CD4-positive, alpha-beta T cell (primary cell): ENCODE measurements at regions not wholly inside any gene's neighbourhood (a gene's known extent, or its start where the extent isn't known, plus 50 kb on each side); places are given as distances from the start of the nearest gene placed in this dataset.

Experiments used
- ATAC-seq: fragments of 200-7000 bp; cut with Tn5 transposase; one replicate; pipeline ENCODE4 v1.10.0; 2022; ENCODE audit warnings: mild to moderate bottlenecking; ENCODE audit not compliant: poor library complexity
- CTCF ChIA-PET: fragments of 350-600 bp; sonication (Branson Sonifier 250); formaldehyde crosslinking; loops from one replicate; lab custom pipeline; 2021; ENCODE audit warnings: antibody characterized with exemption, inconsistent platforms; lab: Charles Lee
- POLR2A ChIA-PET: fragments of 350-600 bp; sonication (Branson Sonifier 250); formaldehyde crosslinking; loops from one replicate; lab custom pipeline; 2021; ENCODE audit warnings: antibody characterized with exemption, inconsistent platforms; lab: Charles Lee
- DNase-seq, 14 experiments: peaks; one replicate each; pipeline ENCODE4 v3.0.0-alpha.2; 2013 to 2020; ENCODE audit warnings: mixed read lengths in 2 of 14
- H3K27ac ChIP-seq, 2 donors: one replicate each; pipeline versions ENCODE4 v1.5.1 to v1.7.0; 2013; ENCODE audit warnings: low read length in 2 of 2, low read depth in 1 of 2, mild to moderate bottlenecking in 1 of 2
- H3K27me3 ChIP-seq, 2 experiments: 1 replicate in 1 of 2; 2 replicates in 1 of 2; pipeline versions ENCODE4 v1.6.1 to v1.7.0; 2013; ENCODE audit warnings: low read length in 2 of 2, control low read depth in 1 of 2, mild to moderate bottlenecking in 1 of 2, moderate library complexity in 1 of 2; ENCODE audit not compliant: insufficient read depth in 2 of 2, control insufficient read depth in 1 of 2
- H3K36me3 ChIP-seq: one replicate; pipeline ENCODE4 v1.6.1; 2013; ENCODE audit warnings: low read length, control low read depth; ENCODE audit not compliant: insufficient read depth
- H3K4me1 ChIP-seq: one replicate; pipeline ENCODE4 v1.6.1; 2013; ENCODE audit warnings: low read length, control low read depth; ENCODE audit not compliant: insufficient read depth
- H3K4me3 ChIP-seq: one replicate; pipeline ENCODE4 v1.5.1; 2013; ENCODE audit warnings: mild to moderate bottlenecking, low read length, moderate library complexity
- H3K9me3 ChIP-seq, 2 experiments: 1 replicate in 1 of 2; 2 replicates in 1 of 2; pipeline versions ENCODE4 v1.6.1 to v1.7.0; 2013; ENCODE audit warnings: low read length in 2 of 2, mild to moderate bottlenecking in 2 of 2, control low read depth in 1 of 2, moderate library complexity in 1 of 2; ENCODE audit not compliant: control insufficient read depth in 1 of 2, insufficient read depth in 1 of 2
- H3K27ac Mint-ChIP-seq: one replicate; pipeline ENCODE4 v1.8.0; 2020; ENCODE audit warnings: mixed read lengths
- H3K27me3 Mint-ChIP-seq: one replicate; pipeline ENCODE4 v1.8.0; 2021; ENCODE audit warnings: mixed read lengths
- H3K36me3 Mint-ChIP-seq: one replicate; pipeline ENCODE4 v1.8.0; 2021; ENCODE audit warnings: low read depth, mixed read lengths
- H3K4me1 Mint-ChIP-seq: one replicate; pipeline ENCODE4 v1.8.0; 2021; ENCODE audit warnings: low read depth, mixed read lengths
- H3K4me3 Mint-ChIP-seq: one replicate; pipeline ENCODE4 v1.8.0; 2020; ENCODE audit warnings: mild to moderate bottlenecking, mixed read lengths
- H3K9me3 Mint-ChIP-seq: one replicate; pipeline ENCODE4 v1.8.0; 2020; ENCODE audit warnings: mixed read lengths
- CTCF ChIP-seq: fragments of 200-600 bp; IDR thresholded peaks from one replicate; pipeline ENCODE4 v1.8.0; 2022; ENCODE audit warnings: antibody characterized with exemption, mild to moderate bottlenecking
- intact Hi-C, 2 experiments: fragments of 100-400 bp; cut with DNase I in 1 of 2; cut with micrococcal nuclease in 1 of 2; formaldehyde crosslinking; loops; one replicate each; pipeline versions ENCODE4 v1.15.1 to v1.9.0; 2023 to 2025; cut with DNase I, micrococcal nuclease

- DNase-seq: no peak
- H3K36me3 Mint-ChIP-seq: no peaks in the 10 kb centered on the region
- TF ChIP-seq CTCF: no peak
- Histone ChIP-seq H3K4me1 (no peaks in the 10 kb centered on the region), H3K27me3 (no peaks in the 10 kb centered on the region), H3K9me3 (no peaks in the 10 kb centered on the region), H3K27ac (no peak overlapping the region), H3K4me3 (no peak overlapping the region), H3K36me3 (no peaks in the 10 kb centered on the region)
- no peak overlapping the region for H3K27ac Mint-ChIP-seq
- H3K27me3 Mint-ChIP-seq: no peaks in the 10 kb centered on the region
- ChIA-PET CTCF (no interaction called here), POLR2A (no interaction called here)
- intact Hi-C loops: no loop called here
- no peak for ATAC-seq
- H3K4me1 Mint-ChIP-seq: no peaks in the 10 kb centered on the region
- H3K4me3 Mint-ChIP-seq: no peak overlapping the region
- no peaks in the 10 kb centered on the region for H3K9me3 Mint-ChIP-seq
Measured at GRCh38 chr9:30505311-30505710, 1879.1 kb upstream of the ACO1 start.

DNA sequence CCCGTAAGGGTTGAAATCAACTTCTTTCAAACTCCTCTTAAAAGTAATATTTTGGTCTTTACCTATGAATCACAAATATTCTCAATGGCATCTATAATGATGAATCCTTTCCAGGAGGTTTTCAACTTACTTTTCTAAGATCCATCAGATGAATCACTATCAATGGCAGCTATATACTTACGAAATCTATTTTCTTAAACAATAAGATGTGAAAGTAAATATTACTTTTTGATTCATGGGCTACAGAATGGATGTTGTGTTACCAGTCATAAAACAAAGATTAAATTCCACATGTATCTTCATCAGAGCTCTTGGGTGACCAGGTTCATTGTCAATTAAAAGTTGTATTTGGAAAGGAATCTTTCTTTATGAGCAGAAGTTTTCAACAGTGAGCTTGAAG is 1877.7 kb upstream of the ACO1 start:
- ATAC-seq (no peak), DNase-seq (no peak)
- intact Hi-C loops: no loop called here
- H3K9me3 ChIP-seq: no peaks in the 10 kb centered on the region
- Mint-ChIP-seq H3K4me1 (no peaks in the 10 kb centered on the region), H3K4me3 (no peak overlapping the region), H3K36me3 (no peaks in the 10 kb centered on the region), H3K27ac (no peak overlapping the region), H3K27me3 (no peaks in the 10 kb centered on the region), H3K9me3 (no peaks in the 10 kb centered on the region)
- H3K27me3 ChIP-seq: no peaks in the 10 kb centered on the region
- POLR2A ChIA-PET: no interaction called here
- TF ChIP-seq CTCF: no peak
- CTCF ChIA-PET: no interaction called here
- no peaks in the 10 kb centered on the region for H3K36me3 ChIP-seq
- no peak overlapping the region for H3K4me3 ChIP-seq
- no peaks in the 10 kb centered on the region for H3K4me1 ChIP-seq
- no peak overlapping the region for H3K27ac ChIP-seq

- no peaks in the 10 kb centered on the region for H3K36me3 ChIP-seq
- ChIA-PET CTCF (no interaction called here), POLR2A (no interaction called here)
- no peak for DNase-seq
- intact Hi-C loops: no loop called here
- H3K36me3 Mint-ChIP-seq: no peaks in the 10 kb centered on the region
- H3K27me3 ChIP-seq: no peaks in the 10 kb centered on the region
- H3K4me3 ChIP-seq: no peak overlapping the region
- H3K4me1 ChIP-seq: no peaks in the 10 kb centered on the region
- H3K9me3 ChIP-seq: no peaks in the 10 kb centered on the region
- no peak overlapping the region for H3K27ac Mint-ChIP-seq
- no peaks in the 10 kb centered on the region for H3K9me3 Mint-ChIP-seq
- no peaks in the 10 kb centered on the region for H3K27me3 Mint-ChIP-seq
- no peaks in the 10 kb centered on the region for H3K4me1 Mint-ChIP-seq
- no peak overlapping the region for H3K4me3 Mint-ChIP-seq
- TF ChIP-seq CTCF: no peak
- no peak for ATAC-seq
- no peak overlapping the region for H3K27ac ChIP-seq
Measured at GRCh38 chr9:30507166-30507565, 1877.3 kb upstream of the ACO1 start.
